ENCODE measurements at regions not wholly inside any gene's neighbourhood (a gene's known extent, or its start where the extent isn't known, plus 50 kb on each side); places are given as distances from the start of the nearest gene placed in this dataset.
"Not testable (repeated sequence)": the region's sequence is repeated elsewhere in the genome, so short reads cannot be mapped to it uniquely, and the experiment has no call there.

GRCh38 chr1:204003536-204003935 is 69.4 kb upstream of the SOX13 start:
- H3K4me3 ChIP-seq = no peak overlapping the region
- no peak overlapping the region for H3K27ac ChIP-seq
- H3K36me3 ChIP-seq = no peaks in the 10 kb centered on the region
- WGBS = 33% methylated on average over 1 of the region's 1 CpG
- no peaks in the 10 kb centered on the region for H3K4me1 ChIP-seq
- no peaks in the 10 kb centered on the region for H3K9me3 ChIP-seq
- TF ChIP-seq POLR2AphosphoS5 (IDR thresholded peaks at IDR 0.05) (no peak), EP300 (IDR thresholded peaks at IDR 0.05) (no peak), POLR2A (IDR thresholded peaks at IDR 0.05) (no peak), CTCF (IDR thresholded peaks at IDR 0.05) (no peak)
- no peak for DNase-seq (ENCODE audit: low spot score in 2 of 2)
- no peaks in the 10 kb centered on the region for H3K27me3 ChIP-seq

GRCh38 chr1:204011426-204011825 is 61.5 kb upstream of the SOX13 start:
- DNase-seq (ENCODE audit: low spot score in 2 of 2) = no peak
- Histone ChIP-seq H3K4me3 (no peak overlapping the region), H3K27me3 (no peaks in the 10 kb centered on the region), H3K27ac (no peak overlapping the region), H3K4me1 (no peaks in the 10 kb centered on the region), H3K9me3 (no peaks in the 10 kb centered on the region), H3K36me3 (no peaks in the 10 kb centered on the region)
- TF ChIP-seq EP300 (IDR thresholded peaks at IDR 0.05) (no peak), POLR2A (IDR thresholded peaks at IDR 0.05) (no peak), CTCF (IDR thresholded peaks at IDR 0.05) (no peak), POLR2AphosphoS5 (IDR thresholded peaks at IDR 0.05) (no peak)
- 62% methylated on average over 5 of the region's 5 CpGs for WGBS

GRCh38 chr1:204013052-204013451 is 59.9 kb upstream of the SOX13 start:
- DNase-seq (ENCODE audit: low spot score in 2 of 2) = no peak
- TF ChIP-seq EP300 (IDR thresholded peaks at IDR 0.05) = no peak
- no peak for TF ChIP-seq POLR2A (IDR thresholded peaks at IDR 0.05)
- TF ChIP-seq POLR2AphosphoS5 (IDR thresholded peaks at IDR 0.05) = no peak
- TF ChIP-seq CTCF (IDR thresholded peaks at IDR 0.05) = no peak
- WGBS = 75% methylated on average over 8 of the region's 8 CpGs

GRCh38 chr1:204014336-204014735 is 58.6 kb upstream of the SOX13 start:
- 95% methylated on average over 3 of the region's 3 CpGs for WGBS
- Histone ChIP-seq H3K27me3 (no peaks in the 10 kb centered on the region), H3K4me1 (no peaks in the 10 kb centered on the region), H3K36me3 (no peaks in the 10 kb centered on the region), H3K9me3 (no peaks in the 10 kb centered on the region), H3K4me3 (no peak overlapping the region), H3K27ac (no peak overlapping the region)
- no peak for DNase-seq (ENCODE audit: low spot score in 2 of 2)
- TF ChIP-seq CTCF (IDR thresholded peaks at IDR 0.05) = no peak
- no peak for TF ChIP-seq POLR2AphosphoS5 (IDR thresholded peaks at IDR 0.05)
- TF ChIP-seq POLR2A (IDR thresholded peaks at IDR 0.05) = no peak
- TF ChIP-seq EP300 (IDR thresholded peaks at IDR 0.05) = no peak

More at GRCh38 chr1:204013052-204013451, 59.9 kb upstream of the SOX13 start:
- H3K9me3 ChIP-seq = no peaks in the 10 kb centered on the region
- H3K4me3 ChIP-seq = no peak overlapping the region
- no peaks in the 10 kb centered on the region for H3K4me1 ChIP-seq
- H3K36me3 ChIP-seq = no peaks in the 10 kb centered on the region
- H3K27me3 ChIP-seq = no peaks in the 10 kb centered on the region
- H3K27ac ChIP-seq = no peak overlapping the region

GRCh38 chr1:204014961-204015360 is 58.0 kb upstream of the SOX13 start:
- H3K9me3 ChIP-seq; H3K4me1 ChIP-seq; DNase-seq (ENCODE audit: low spot score in 2 of 2); H3K27me3 ChIP-seq; H3K27ac ChIP-seq; H3K36me3 ChIP-seq; H3K4me3 ChIP-seq: not testable (repeated sequence)
- 95% methylated on average over 8 of the region's 8 CpGs for WGBS

GRCh38 chr1:204017032-204017431 is 55.9 kb upstream of the SOX13 start:
- Histone ChIP-seq H3K36me3 (no peaks in the 10 kb centered on the region), H3K4me3 (no peak overlapping the region), H3K9me3 (no peaks in the 10 kb centered on the region), H3K4me1 (no peaks in the 10 kb centered on the region), H3K27ac (no peak overlapping the region), H3K27me3 (no peaks in the 10 kb centered on the region)
- no peak for TF ChIP-seq POLR2AphosphoS5 (IDR thresholded peaks at IDR 0.05)
- no peak for TF ChIP-seq CTCF (IDR thresholded peaks at IDR 0.05)
- TF ChIP-seq EP300 (IDR thresholded peaks at IDR 0.05) = no peak
- no peak for TF ChIP-seq POLR2A (IDR thresholded peaks at IDR 0.05)
- no peak for DNase-seq (ENCODE audit: low spot score in 2 of 2)
- 71% methylated on average over 1 of the region's 1 CpG for WGBS
